CD4-positive, alpha-beta T cell treated with Interleukin-10 for 1 hour (primary cell): ENCODE measurements at regions not wholly inside any gene's neighbourhood (a gene's known extent, or its start where the extent isn't known, plus 50 kb on each side); places are given as distances from the start of the nearest gene placed in this dataset.

ENCODE experiments used
- DNase-seq: peaks from one replicate; pipeline ENCODE4 v3.0.0-alpha.2; 2020

GRCh38 chr1:5765997-5766913 is 226.0 kb downstream of the NPHP4 start:
- DNase-seq = no peak

GRCh38 chr1:5765483-5765882 is 226.7 kb downstream of the NPHP4 start:
- DNase-seq = no peak

- DNase-seq = no peak
These were observed 227.3 kb downstream of the NPHP4 start for GRCh38 chr1:5764959-5765358.

GRCh38 chr1:5764464-5764863 is 227.8 kb downstream of the NPHP4 start:
- no peak for DNase-seq

- no peak for DNase-seq
These were observed 228.4 kb downstream of the NPHP4 start for GRCh38 chr1:5763696-5764370.

GRCh38 chr1:5758859-5759578 is 233.2 kb downstream of the NPHP4 start:
- DNase-seq = no peak

- DNase-seq = no peak
These were observed 234.0 kb downstream of the NPHP4 start for GRCh38 chr1:5758000-5758858.

GRCh38 chr1:5757187-5757805 is 234.9 kb downstream of the NPHP4 start:
- DNase-seq = no peak

GRCh38 chr1:5756434-5757186 is 235.6 kb downstream of the NPHP4 start:
- DNase-seq = no peak

GRCh38 chr1:5755552-5756125 is 236.6 kb downstream of the NPHP4 start:
- DNase-seq = no peak

- DNase-seq = no peak
These were observed 237.2 kb downstream of the NPHP4 start for GRCh38 chr1:5754817-5755551.

- no peak for DNase-seq
These were observed 238.4 kb downstream of the NPHP4 start for GRCh38 chr1:5753549-5754421.

- DNase-seq = no peak
These were observed 239.3 kb downstream of the NPHP4 start for GRCh38 chr1:5752746-5753548.

- DNase-seq = no peak
These were observed 240.1 kb downstream of the NPHP4 start for GRCh38 chr1:5751833-5752745.

- no peak for DNase-seq
These were observed 241.1 kb downstream of the NPHP4 start for GRCh38 chr1:5751163-5751540.

GRCh38 chr1:5750186-5751162 is 241.8 kb downstream of the NPHP4 start:
- DNase-seq = no peak
